Mesendoderm (in vitro differentiated cells): ENCODE measurements at regions not wholly inside any gene's neighbourhood (a gene's known extent, or its start where the extent isn't known, plus 50 kb on each side); places are given as distances from the start of the nearest gene placed in this dataset.

Source experiments
- DNase-seq: peaks from one replicate; pipeline ENCODE4 v3.0.0; 2013
- H2AK5ac ChIP-seq: 2 replicates; pipeline ENCODE4 v1.6.1; 2013; ENCODE audit warnings: low read length, inconsistent platforms
- H2BK120ac ChIP-seq: 2 replicates; pipeline ENCODE4 v1.6.1; 2013; ENCODE audit warnings: low read depth, mild to moderate bottlenecking, low read length, moderate library complexity, mixed read lengths
- H2BK15ac ChIP-seq: replicated peaks from 2 replicates; pipeline ENCODE4 v1.6.1; 2013; ENCODE audit warnings: low read depth, mild to moderate bottlenecking, moderate library complexity
- H2BK5ac ChIP-seq: 2 replicates; pipeline ENCODE4 v1.6.1; 2013; ENCODE audit warnings: low read length, inconsistent platforms
- H3K18ac ChIP-seq: 2 replicates; pipeline ENCODE4 v1.6.1; 2013; ENCODE audit warnings: mild to moderate bottlenecking, low read length, mixed read lengths
- H3K23ac ChIP-seq: one replicate; pipeline ENCODE4 v1.6.1; 2013; ENCODE audit warnings: low read length
- H3K27ac ChIP-seq: 2 replicates; pipeline ENCODE4 v1.5.1; 2013; ENCODE audit warnings: low read depth, mild to moderate bottlenecking, inconsistent platforms, low read length, moderate library complexity
- H3K27me3 ChIP-seq: 2 replicates; pipeline ENCODE4 v1.6.1; 2013; ENCODE audit warnings: low read length, control low read depth, mild to moderate bottlenecking, inconsistent platforms; ENCODE audit not compliant: insufficient read depth, poor library complexity
- H3K36me3 ChIP-seq: 2 replicates; pipeline ENCODE4 v1.6.1; 2013; ENCODE audit warnings: low read length, inconsistent platforms; ENCODE audit not compliant: control insufficient read depth, insufficient read depth
- H3K4ac ChIP-seq: one replicate; pipeline ENCODE4 v1.6.1; 2013; ENCODE audit warnings: low read depth, mild to moderate bottlenecking, low read length, moderate library complexity
- H3K4me1 ChIP-seq: 2 replicates; pipeline ENCODE4 v1.6.1; 2013; ENCODE audit warnings: low read depth, low read length, inconsistent platforms; ENCODE audit not compliant: control insufficient read depth
- H3K4me2 ChIP-seq: 2 replicates; pipeline ENCODE4 v1.6.1; 2013; ENCODE audit warnings: low read length
- H3K4me3 ChIP-seq: 2 replicates; pipeline ENCODE4 v1.5.1; 2013; ENCODE audit warnings: mild to moderate bottlenecking, low read length
- H3K56ac ChIP-seq: one replicate; pipeline ENCODE4 v1.6.1; 2013; ENCODE audit warnings: low read length
- H3K79me1 ChIP-seq: 2 replicates; pipeline ENCODE4 v1.6.1; 2013; ENCODE audit warnings: low read length, inconsistent platforms
- H3K79me2 ChIP-seq: 2 replicates; pipeline ENCODE4 v1.6.1; 2013; ENCODE audit warnings: mild to moderate bottlenecking, low read length; ENCODE audit not compliant: control insufficient read depth, insufficient read depth
- H3K9ac ChIP-seq: 2 replicates; pipeline ENCODE4 v1.6.1; 2013; ENCODE audit warnings: low read length, inconsistent platforms
- H4K5ac ChIP-seq: one replicate; pipeline ENCODE4 v1.6.1; 2013; ENCODE audit warnings: low read length
- H4K8ac ChIP-seq: one replicate; pipeline ENCODE4 v1.6.1; 2013; ENCODE audit warnings: low read depth, mild to moderate bottlenecking, control low read depth, low read length, moderate library complexity
- WGBS: extraction: QIAGEN DNeasy Blood & Tissue Kit; methylation state at CpG from one replicate; pipeline ENCODE4 v1.1.7; 2013; ENCODE audit warnings: low lambda C conversion rate, missing lambda C conversion rate; ENCODE audit not compliant: insufficient coverage; ENCODE audit errors: extremely low coverage; 5-methylcytosine and 5-hydroxymethylcytosine counted together

DNA sequence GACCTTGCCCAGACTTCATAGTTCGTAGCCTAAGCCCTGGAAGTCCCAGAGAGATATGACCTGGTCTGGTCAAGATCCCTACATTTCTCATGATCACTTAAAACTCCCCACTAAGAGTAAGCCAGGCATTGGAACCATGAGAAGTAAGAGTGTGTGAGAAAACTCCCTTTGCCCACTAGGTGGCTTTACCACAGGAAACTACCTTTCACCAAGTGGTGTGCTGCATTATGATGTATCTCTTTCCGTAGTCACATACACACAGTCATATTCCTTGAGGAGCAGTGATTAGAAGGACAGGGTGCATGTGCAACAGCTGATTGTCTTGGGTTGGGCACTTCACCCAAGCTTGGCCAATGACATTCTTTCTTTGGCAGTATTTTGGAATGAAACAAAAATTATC is 639.3 kb downstream of the KCNJ2 start:
- no CpG with 5 or more reads among the region's 2 CpGs for WGBS
- H3K27ac ChIP-seq = no peak overlapping the region
- H3K79me1 ChIP-seq = no peaks in the 10 kb centered on the region
- no peaks in the 10 kb centered on the region for H3K27me3 ChIP-seq
- H2BK15ac ChIP-seq = no peak overlapping the region
- H4K5ac ChIP-seq = no peak overlapping the region
- no peak overlapping the region for H3K23ac ChIP-seq
- no peak overlapping the region for H3K4ac ChIP-seq
- no peak overlapping the region for H3K9ac ChIP-seq
- no peak overlapping the region for H2BK120ac ChIP-seq
- no peak overlapping the region for H2AK5ac ChIP-seq
- H3K18ac ChIP-seq = no peak overlapping the region
- no peaks in the 10 kb centered on the region for H3K4me1 ChIP-seq
- H3K4me2 ChIP-seq = no peak overlapping the region
- no peak overlapping the region for H3K4me3 ChIP-seq
- no peak overlapping the region for H3K56ac ChIP-seq
- H3K79me2 ChIP-seq = no peaks in the 10 kb centered on the region
- H3K36me3 ChIP-seq = no peaks in the 10 kb centered on the region
- peak; percentile 48 for DNase-seq
- no peak overlapping the region for H4K8ac ChIP-seq
- H2BK5ac ChIP-seq = no peak overlapping the region

- Histone ChIP-seq H3K79me2 (no peaks in the 10 kb centered on the region), H3K23ac (no peak overlapping the region), H4K8ac (no peak overlapping the region), H2BK120ac (no peak overlapping the region), H3K4ac (no peak overlapping the region), H3K4me3 (no peak overlapping the region), H3K4me2 (no peak overlapping the region), H2AK5ac (no peak overlapping the region), H3K4me1 (no peaks in the 10 kb centered on the region), H3K36me3 (no peaks in the 10 kb centered on the region), H2BK15ac (no peak overlapping the region), H2BK5ac (no peak overlapping the region), H3K27ac (no peak overlapping the region), H3K9ac (no peak overlapping the region), H3K18ac (no peak overlapping the region), H4K5ac (no peak overlapping the region), H3K27me3 (no peaks in the 10 kb centered on the region), H3K56ac (peak overlapping the region; percentile 34), H3K79me1 (no peaks in the 10 kb centered on the region)
- no peak for DNase-seq
- no CpG with 5 or more reads among the region's 1 CpG for WGBS
Observed at GRCh38 chr17:70810609-70811008, 641.3 kb downstream of the KCNJ2 start.

- Histone ChIP-seq H2BK120ac (no peak overlapping the region), H3K18ac (no peak overlapping the region), H3K27me3 (no peaks in the 10 kb centered on the region), H3K23ac (no peak overlapping the region), H3K27ac (no peak overlapping the region), H3K36me3 (no peaks in the 10 kb centered on the region), H2AK5ac (no peak overlapping the region), H4K5ac (no peak overlapping the region), H2BK15ac (no peak overlapping the region), H4K8ac (no peak overlapping the region), H3K4ac (no peak overlapping the region), H3K79me2 (no peaks in the 10 kb centered on the region), H3K56ac (no peak overlapping the region), H3K4me2 (no peak overlapping the region), H3K4me3 (no peak overlapping the region), H3K79me1 (no peaks in the 10 kb centered on the region), H3K4me1 (no peaks in the 10 kb centered on the region), H3K9ac (no peak overlapping the region), H2BK5ac (no peak overlapping the region)
- WGBS = no CpG with 5 or more reads among the region's 12 CpGs
- no peak for DNase-seq
Observed at GRCh38 chr17:70813355-70813930, 644.1 kb downstream of the KCNJ2 start.

DNA sequence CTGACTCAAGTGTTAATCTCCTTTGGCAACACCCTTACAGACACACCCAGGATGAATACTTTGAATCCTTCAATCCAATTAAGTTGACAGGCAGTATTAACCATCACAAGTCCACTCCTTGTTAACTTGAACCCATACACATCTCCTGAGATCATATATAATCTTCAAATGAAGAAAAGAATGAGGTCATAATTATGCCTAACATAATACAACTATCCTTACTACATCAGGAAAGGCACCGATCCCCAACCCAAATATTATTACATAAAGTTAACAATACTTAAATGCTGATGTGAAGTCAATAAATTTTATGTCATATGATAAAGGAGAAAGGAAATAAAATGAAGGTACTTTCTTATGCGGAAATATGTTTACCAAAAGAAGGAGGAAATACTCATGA is 649.9 kb downstream of the KCNJ2 start:
- H4K5ac ChIP-seq = no peak overlapping the region
- WGBS = no CpG with 5 or more reads among the region's 2 CpGs
- no peaks in the 10 kb centered on the region for H3K27me3 ChIP-seq
- H4K8ac ChIP-seq = no peak overlapping the region
- H3K4ac ChIP-seq = no peak overlapping the region
- H3K23ac ChIP-seq = no peak overlapping the region
- H2BK120ac ChIP-seq = no peak overlapping the region
- no peak overlapping the region for H3K4me2 ChIP-seq
- no peak overlapping the region for H3K18ac ChIP-seq
- H3K56ac ChIP-seq = no peak overlapping the region
- H3K4me3 ChIP-seq = no peak overlapping the region
- no peaks in the 10 kb centered on the region for H3K4me1 ChIP-seq
- H3K79me1 ChIP-seq = no peaks in the 10 kb centered on the region
- no peak overlapping the region for H2AK5ac ChIP-seq
- H3K9ac ChIP-seq = no peak overlapping the region
- H3K79me2 ChIP-seq = no peaks in the 10 kb centered on the region
- no peak overlapping the region for H2BK5ac ChIP-seq
- no peak overlapping the region for H3K27ac ChIP-seq
- H2BK15ac ChIP-seq = no peak overlapping the region
- DNase-seq = no peak
- no peaks in the 10 kb centered on the region for H3K36me3 ChIP-seq

DNA sequence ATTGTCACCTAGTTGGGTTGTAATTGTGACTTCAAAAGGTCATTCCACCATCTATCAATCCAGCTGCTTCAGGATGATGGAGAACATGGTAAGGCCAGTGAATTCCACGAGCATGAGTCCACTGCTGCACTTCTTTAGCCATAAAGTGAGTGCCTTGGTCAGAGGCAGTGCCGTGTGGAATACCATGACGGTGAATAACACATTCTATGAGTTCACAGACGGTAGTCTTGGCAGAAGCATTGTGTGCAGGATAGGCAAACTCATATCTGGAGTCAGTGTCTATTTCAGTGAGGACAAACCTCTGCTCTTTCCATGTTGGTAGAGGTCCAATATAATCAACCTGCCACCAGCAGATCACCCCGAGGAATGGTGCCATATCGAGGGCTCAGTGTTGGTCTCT is 650.9 kb downstream of the KCNJ2 start:
- Histone ChIP-seq H3K79me2 (no peaks in the 10 kb centered on the region), H4K8ac (no peak overlapping the region), H3K18ac (no peak overlapping the region), H3K4me2 (no peak overlapping the region), H2BK5ac (no peak overlapping the region), H3K4me1 (no peaks in the 10 kb centered on the region), H2AK5ac (no peak overlapping the region), H3K27ac (no peak overlapping the region), H2BK120ac (no peak overlapping the region), H3K79me1 (no peaks in the 10 kb centered on the region), H2BK15ac (no peak overlapping the region), H4K5ac (no peak overlapping the region), H3K4ac (no peak overlapping the region), H3K9ac (no peak overlapping the region), H3K27me3 (no peaks in the 10 kb centered on the region), H3K56ac (no peak overlapping the region), H3K4me3 (no peak overlapping the region), H3K36me3 (no peaks in the 10 kb centered on the region), H3K23ac (no peak overlapping the region)
- no CpG with 5 or more reads among the region's 6 CpGs for WGBS
- DNase-seq = no peak
